ENCODE measurements at regions not wholly inside any gene's neighbourhood (a gene's known extent, or its start where the extent isn't known, plus 50 kb on each side); places are given as distances from the start of the nearest gene placed in this dataset.
"Not testable (repeated sequence)": the region's sequence is repeated elsewhere in the genome, so short reads cannot be mapped to it uniquely, and the experiment has no call there.

DNA sequence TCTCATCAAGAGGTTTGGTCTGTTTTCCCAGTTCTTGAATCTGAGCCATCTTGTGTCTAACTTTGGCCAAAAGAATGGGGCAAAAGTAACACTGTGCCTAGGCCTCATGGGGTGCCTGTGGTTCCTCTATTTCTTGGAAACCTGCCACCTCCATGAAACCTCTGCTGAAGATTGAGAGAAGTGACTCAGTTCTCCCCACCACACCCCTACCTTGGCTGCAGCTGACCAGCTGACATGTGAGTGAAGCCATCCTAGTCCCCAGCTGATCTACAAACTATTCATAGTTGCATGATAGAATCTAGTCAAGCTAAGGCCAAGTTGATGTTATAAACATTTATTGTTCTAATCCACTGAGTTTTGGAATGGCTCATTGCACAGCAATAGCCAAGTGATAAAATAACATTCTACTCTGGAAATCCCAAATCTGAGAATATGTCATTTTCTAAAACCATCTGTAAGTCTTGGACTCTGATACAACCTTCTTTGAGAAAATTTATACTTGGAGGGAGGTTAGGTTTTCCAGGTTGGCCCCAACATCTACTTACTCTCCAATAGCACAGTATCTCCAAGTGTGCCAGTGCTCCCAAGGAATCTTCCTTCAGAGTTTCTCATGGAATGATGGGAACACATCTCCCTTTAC lies 107.0 kb upstream of the SMLR1 start:
- Mint-ChIP-seq H3K27ac (no peak overlapping the region), H3K36me3 (ENCODE audit: low read depth) (no peaks in the 10 kb centered on the region), H3K9me3 (no peaks in the 10 kb centered on the region), H3K4me1 (peaks cover 7% of the 10 kb centered on the region), H3K4me3 (no peak overlapping the region), H3K27me3 (ENCODE audit: insufficient read depth) (no peaks in the 10 kb centered on the region)
- no peaks in the 10 kb centered on the region for H3K27me3 ChIP-seq (ENCODE audit: control insufficient read depth, insufficient read depth, low read length, poor library complexity, severe bottlenecking)
- H3K27ac ChIP-seq (ENCODE audit: low read depth, low read length) = no peak overlapping the region
- H3K9me3 ChIP-seq (ENCODE audit: control insufficient read depth, low read length) = no peaks in the 10 kb centered on the region
- DNase-seq = no peak
- H3K36me3 ChIP-seq (ENCODE audit: control insufficient read depth, insufficient read depth, low read length) = no peaks in the 10 kb centered on the region
- TF ChIP-seq, protein P1, sequence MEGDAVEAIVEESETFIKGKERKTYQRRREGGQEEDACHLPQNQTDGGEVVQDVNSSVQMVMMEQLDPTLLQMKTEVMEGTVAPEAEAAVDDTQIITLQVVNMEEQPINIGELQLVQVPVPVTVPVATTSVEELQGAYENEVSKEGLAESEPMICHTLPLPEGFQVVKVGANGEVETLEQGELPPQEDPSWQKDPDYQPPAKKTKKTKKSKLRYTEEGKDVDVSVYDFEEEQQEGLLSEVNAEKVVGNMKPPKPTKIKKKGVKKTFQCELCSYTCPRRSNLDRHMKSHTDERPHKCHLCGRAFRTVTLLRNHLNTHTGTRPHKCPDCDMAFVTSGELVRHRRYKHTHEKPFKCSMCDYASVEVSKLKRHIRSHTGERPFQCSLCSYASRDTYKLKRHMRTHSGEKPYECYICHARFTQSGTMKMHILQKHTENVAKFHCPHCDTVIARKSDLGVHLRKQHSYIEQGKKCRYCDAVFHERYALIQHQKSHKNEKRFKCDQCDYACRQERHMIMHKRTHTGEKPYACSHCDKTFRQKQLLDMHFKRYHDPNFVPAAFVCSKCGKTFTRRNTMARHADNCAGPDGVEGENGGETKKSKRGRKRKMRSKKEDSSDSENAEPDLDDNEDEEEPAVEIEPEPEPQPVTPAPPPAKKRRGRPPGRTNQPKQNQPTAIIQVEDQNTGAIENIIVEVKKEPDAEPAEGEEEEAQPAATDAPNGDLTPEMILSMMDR (conservative IDR thresholded peaks at IDR 0.05) = no peak
- H3K4me3 ChIP-seq (ENCODE audit: low read length) = no peak overlapping the region
- H3K4me1 ChIP-seq (ENCODE audit: control insufficient read depth, insufficient read depth, low read length) = no peaks in the 10 kb centered on the region
- H3K9ac ChIP-seq (ENCODE audit: extremely low read depth, low read length, poor library complexity, severe bottlenecking) = no peak overlapping the region

- H3K9ac ChIP-seq (ENCODE audit: extremely low read depth, low read length, poor library complexity, severe bottlenecking) = no peak overlapping the region
- H3K27ac Mint-ChIP-seq = no peak overlapping the region
- no peaks in the 10 kb centered on the region for H3K9me3 ChIP-seq (ENCODE audit: control insufficient read depth, low read length)
- no peaks in the 10 kb centered on the region for H3K36me3 ChIP-seq (ENCODE audit: control insufficient read depth, insufficient read depth, low read length)
- no peaks in the 10 kb centered on the region for H3K27me3 Mint-ChIP-seq (ENCODE audit: insufficient read depth)
- DNase-seq = no peak
- no peaks in the 10 kb centered on the region for H3K4me1 Mint-ChIP-seq
- TF ChIP-seq, protein P1 (conservative IDR thresholded peaks at IDR 0.05) = no peak
- H3K4me1 ChIP-seq (ENCODE audit: control insufficient read depth, insufficient read depth, low read length) = no peaks in the 10 kb centered on the region
- peaks cover 16% of the 10 kb centered on the region for H3K9me3 Mint-ChIP-seq
- peaks cover 2% of the 10 kb centered on the region for H3K36me3 Mint-ChIP-seq (ENCODE audit: low read depth)
- no peaks in the 10 kb centered on the region for H3K27me3 ChIP-seq (ENCODE audit: control insufficient read depth, insufficient read depth, low read length, poor library complexity, severe bottlenecking)
- no peak overlapping the region for H3K4me3 ChIP-seq (ENCODE audit: low read length)
- no peak overlapping the region for H3K27ac ChIP-seq (ENCODE audit: low read depth, low read length)
- H3K4me3 Mint-ChIP-seq = no peak overlapping the region
Measured at GRCh38 chr6:130724089-130724488, 103.1 kb upstream of the SMLR1 start.

DNA sequence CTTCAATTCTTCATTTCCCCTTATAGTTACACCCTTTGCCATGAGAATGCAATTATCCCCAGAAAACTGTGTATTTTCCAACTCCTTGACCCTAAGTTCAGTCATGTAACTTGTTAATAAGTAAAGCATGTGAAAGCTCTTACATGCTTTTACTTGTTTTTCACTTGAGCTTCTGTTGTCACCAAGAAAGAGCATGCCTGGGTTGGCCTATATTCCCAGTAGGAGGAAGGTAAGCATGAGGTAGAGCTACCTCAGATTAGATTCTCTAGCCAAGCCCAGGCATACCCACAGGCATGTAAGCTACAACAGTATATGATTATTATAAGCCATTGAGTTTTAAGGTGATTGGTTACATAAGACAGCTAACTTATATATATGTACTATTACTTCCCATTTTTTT lies 101.7 kb upstream of the SMLR1 start:
- Mint-ChIP-seq H3K9me3 (peaks cover 22% of the 10 kb centered on the region), H3K4me3 (no peak overlapping the region), H3K4me1 (peaks cover 2% of the 10 kb centered on the region), H3K36me3 (ENCODE audit: low read depth) (peaks cover 2% of the 10 kb centered on the region), H3K27ac (no peak overlapping the region), H3K27me3 (ENCODE audit: insufficient read depth) (no peaks in the 10 kb centered on the region)
- Histone ChIP-seq H3K4me3 (ENCODE audit: low read length) (no peak overlapping the region), H3K4me1 (ENCODE audit: control insufficient read depth, insufficient read depth, low read length) (no peaks in the 10 kb centered on the region), H3K27me3 (ENCODE audit: control insufficient read depth, insufficient read depth, low read length, poor library complexity, severe bottlenecking) (no peaks in the 10 kb centered on the region), H3K36me3 (ENCODE audit: control insufficient read depth, insufficient read depth, low read length) (no peaks in the 10 kb centered on the region), H3K27ac (ENCODE audit: low read depth, low read length) (no peak overlapping the region), H3K9me3 (ENCODE audit: control insufficient read depth, low read length) (no peaks in the 10 kb centered on the region), H3K9ac (ENCODE audit: extremely low read depth, low read length, poor library complexity, severe bottlenecking) (no peak overlapping the region)
- no peak for DNase-seq
- TF ChIP-seq, protein P1 (conservative IDR thresholded peaks at IDR 0.05) = no peak

- 84 to 100% methylated on average over 1 to 2 of the region's 2 CpGs for WGBS, 2 experiments (ENCODE audit: insufficient coverage in 1 of 2, insufficient read length in 1 of 2)
- not testable (repeated sequence) for H3K27me3 ChIP-seq (ENCODE audit: control insufficient read depth, insufficient read depth, low read length, poor library complexity, severe bottlenecking); H3K4me3 Mint-ChIP-seq; H3K27me3 Mint-ChIP-seq (ENCODE audit: insufficient read depth); H3K27ac ChIP-seq (ENCODE audit: low read depth, low read length); H3K9me3 ChIP-seq (ENCODE audit: control insufficient read depth, low read length); H3K36me3 Mint-ChIP-seq (ENCODE audit: low read depth); H3K9ac ChIP-seq (ENCODE audit: extremely low read depth, low read length, poor library complexity, severe bottlenecking); H3K4me1 ChIP-seq (ENCODE audit: control insufficient read depth, insufficient read depth, low read length); H3K4me3 ChIP-seq (ENCODE audit: low read length); H3K36me3 ChIP-seq (ENCODE audit: control insufficient read depth, insufficient read depth, low read length); DNase-seq; H3K27ac Mint-ChIP-seq; H3K4me1 Mint-ChIP-seq
- peaks cover 22% of the 10 kb centered on the region for H3K9me3 Mint-ChIP-seq
Measured at GRCh38 chr6:130728064-130728463, 99.1 kb upstream of the SMLR1 start.
